ENCODE measurements at regions not wholly inside any gene's neighbourhood (a gene's known extent, or its start where the extent isn't known, plus 50 kb on each side); places are given as distances from the start of the nearest gene placed in this dataset.

DNA sequence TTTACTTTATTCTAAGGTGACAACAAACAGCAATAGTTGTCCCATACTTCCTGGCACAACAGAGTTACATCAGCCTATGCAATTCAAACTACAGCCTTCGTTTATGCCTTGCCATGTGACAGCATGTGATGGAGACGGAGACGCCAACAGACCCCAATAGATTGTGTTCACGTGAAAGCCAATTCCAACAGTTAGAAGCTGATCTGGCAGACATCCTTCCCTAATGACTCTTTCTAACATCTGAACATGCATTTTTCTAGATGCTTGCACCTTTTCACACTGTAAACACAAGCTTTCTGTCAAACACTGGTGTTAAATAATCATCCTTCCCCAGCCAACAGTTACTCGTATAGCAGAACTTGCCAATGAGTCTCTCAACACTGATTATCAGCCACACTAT lies 694.4 kb upstream of the ALCAM start:
- TF ChIP-seq, protein P1, sequence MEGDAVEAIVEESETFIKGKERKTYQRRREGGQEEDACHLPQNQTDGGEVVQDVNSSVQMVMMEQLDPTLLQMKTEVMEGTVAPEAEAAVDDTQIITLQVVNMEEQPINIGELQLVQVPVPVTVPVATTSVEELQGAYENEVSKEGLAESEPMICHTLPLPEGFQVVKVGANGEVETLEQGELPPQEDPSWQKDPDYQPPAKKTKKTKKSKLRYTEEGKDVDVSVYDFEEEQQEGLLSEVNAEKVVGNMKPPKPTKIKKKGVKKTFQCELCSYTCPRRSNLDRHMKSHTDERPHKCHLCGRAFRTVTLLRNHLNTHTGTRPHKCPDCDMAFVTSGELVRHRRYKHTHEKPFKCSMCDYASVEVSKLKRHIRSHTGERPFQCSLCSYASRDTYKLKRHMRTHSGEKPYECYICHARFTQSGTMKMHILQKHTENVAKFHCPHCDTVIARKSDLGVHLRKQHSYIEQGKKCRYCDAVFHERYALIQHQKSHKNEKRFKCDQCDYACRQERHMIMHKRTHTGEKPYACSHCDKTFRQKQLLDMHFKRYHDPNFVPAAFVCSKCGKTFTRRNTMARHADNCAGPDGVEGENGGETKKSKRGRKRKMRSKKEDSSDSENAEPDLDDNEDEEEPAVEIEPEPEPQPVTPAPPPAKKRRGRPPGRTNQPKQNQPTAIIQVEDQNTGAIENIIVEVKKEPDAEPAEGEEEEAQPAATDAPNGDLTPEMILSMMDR (IDR thresholded peaks at IDR 0.05; ENCODE audit: insufficient read depth, low read length): no peak
- TF ChIP-seq SPI1 (IDR thresholded peaks at IDR 0.05; ENCODE audit: borderline replicate concordance, low read depth): no peak
- no peak for TF ChIP-seq POLR2AphosphoS5 (IDR thresholded peaks at IDR 0.05; ENCODE audit: low read depth)

All from HL-60 (cell line).